HCT116 (cell line): ENCODE measurements at regions not wholly inside any gene's neighbourhood (a gene's known extent, or its start where the extent isn't known, plus 50 kb on each side); places are given as distances from the start of the nearest gene placed in this dataset.

ENCODE experiments used
- ATAC-seq: fragments of 200-7000 bp; cut with Tn5 transposase; 2 replicates; pipeline ENCODE4 v1.9.1; 2020; ENCODE audit warnings: mild to moderate bottlenecking, moderate library complexity
- BruUV-seq: library from RNA; stranded (reverse); fragments of 400-500 nt; replicated peaks from 2 replicates; lab custom pipeline; 2021; lab: Mats Ljungman, UMichigan
- CTCF ChIA-PET: fragments of 300-600 bp; sonication (Branson Sonifier 250); formaldehyde crosslinking; loops from one replicate; lab custom pipeline; 2021; ENCODE audit warnings: antibody characterized with exemption; lab: Charles Lee
- POLR2A ChIA-PET: fragments of 300-600, 350-600 bp; sonication (Branson Sonifier 250); formaldehyde crosslinking; loops from one replicate; lab custom pipeline; 2021; ENCODE audit warnings: antibody characterized with exemption; lab: Charles Lee
- RAD21 ChIA-PET, 2 experiments: fragments of 300-600 bp; sonication (Branson Sonifier 250); formaldehyde crosslinking; loops; one replicate each; lab custom pipeline; 2023; ENCODE audit warnings: low total read pairs in 2 of 2; ENCODE audit not compliant: uncharacterized antibody in 2 of 2, unreplicated experiment in 2 of 2, low non-redundant PET in 1 of 2; lab: Charles Lee
- DNase-seq: peaks from one replicate; pipeline ENCODE4 v3.0.0-alpha.2; 2010; ENCODE audit warnings: low read depth, low spot score
- H2AFZ ChIP-seq: fragments of 200-600 bp; shearing (Covaris generic), sonication (generic); 2 replicates; pipeline ENCODE4 v1.6.1; 2017; ENCODE audit warnings: low read depth, mixed run types, mixed read lengths, antibody characterized with exemption, low read length; ENCODE audit not compliant: poor library complexity, severe bottlenecking
- H3K27ac ChIP-seq: 2 replicates; pipeline ENCODE4 v1.5.1; 2012; ENCODE audit warnings: low read depth, low read length
- H3K27me3 ChIP-seq: fragments of 200-600 bp; sonication (generic); 2 replicates; pipeline ENCODE4 v1.6.1; 2016; ENCODE audit warnings: mixed run types, low read length, mixed read lengths; ENCODE audit not compliant: insufficient read depth
- H3K36me3 ChIP-seq, 2 experiments: fragments of 200-500 bp in 1 of 2; fragments of 200-600 bp in 1 of 2; sonication (Bioruptor generic) in 1 of 2; sonication (generic) in 1 of 2; 2 replicates each; pipeline versions ENCODE4 v1.5.1 to v1.6.1; 2014 to 2016; ENCODE audit warnings: low read length in 2 of 2, inconsistent platforms in 1 of 2, mixed read lengths in 1 of 2, mixed run types in 1 of 2; ENCODE audit not compliant: insufficient read depth in 2 of 2, control insufficient read depth in 1 of 2
- H3K4me1 ChIP-seq, 2 experiments: fragments of 200-600 bp in 1 of 2; sonication (generic) in 1 of 2; 2 replicates each; pipeline versions ENCODE4 v1.5.1 to v1.6.1; 2012 to 2017; ENCODE audit warnings: low read length in 2 of 2, inconsistent platforms in 1 of 2, mild to moderate bottlenecking in 1 of 2, mixed read lengths in 1 of 2, mixed run types in 1 of 2, moderate library complexity in 1 of 2; ENCODE audit not compliant: insufficient read depth in 2 of 2, control insufficient read depth in 1 of 2
- H3K4me2 ChIP-seq: fragments of 200-600 bp; sonication (generic); 2 replicates; pipeline ENCODE4 v1.6.1; 2017; ENCODE audit warnings: mixed run types, low read length, mixed read lengths
- H3K4me3 ChIP-seq, 2 experiments: fragments of 200-600 bp in 1 of 2; sonication (generic) in 1 of 2; replicated peaks in 1 of 2; 2 replicates each; pipeline ENCODE4 v1.5.1; 2011 to 2016; ENCODE audit warnings: low read length in 2 of 2, control low read depth in 1 of 2, low read depth in 1 of 2, mild to moderate bottlenecking in 1 of 2, mixed read lengths in 1 of 2, mixed run types in 1 of 2
- H3K79me2 ChIP-seq: fragments of 200-600 bp; sonication (generic); 2 replicates; pipeline ENCODE4 v1.6.1; 2017; ENCODE audit warnings: mild to moderate bottlenecking, mixed run types, low read length, moderate library complexity, mixed read lengths; ENCODE audit not compliant: insufficient read depth
- H3K9ac ChIP-seq: fragments of 200-600 bp; sonication (generic); 2 replicates; pipeline ENCODE4 v1.6.1; 2016; ENCODE audit warnings: low read length, mixed read lengths
- H3K9me2 ChIP-seq: fragments of 200-600 bp; sonication (generic), shearing (Covaris generic); 2 replicates; pipeline ENCODE4 v1.6.1; 2017; ENCODE audit warnings: mixed run types, mild to moderate bottlenecking, moderate library complexity; ENCODE audit not compliant: insufficient read depth
- H3K9me3 ChIP-seq, 2 experiments: fragments of 200-500 bp in 1 of 2; fragments of 200-600 bp in 1 of 2; sonication (Bioruptor generic) in 1 of 2; sonication (generic) in 1 of 2; 2 replicates each; pipeline ENCODE4 v1.6.1; 2014 to 2017; ENCODE audit warnings: low read length in 2 of 2, mixed read lengths in 2 of 2, inconsistent platforms in 1 of 2, low read depth in 1 of 2, mild to moderate bottlenecking in 1 of 2, mixed run types in 1 of 2, moderate library complexity in 1 of 2; ENCODE audit not compliant: control insufficient read depth in 1 of 2, insufficient read depth in 1 of 2
- H4K20me1 ChIP-seq: fragments of 200-600 bp; sonication (generic), shearing (Covaris generic); 2 replicates; pipeline ENCODE4 v1.6.1; 2017; ENCODE audit warnings: mixed run types, mild to moderate bottlenecking, moderate library complexity; ENCODE audit not compliant: insufficient read depth
- ATF3 ChIP-seq: IDR thresholded peaks from 2 replicates; pipeline ENCODE4 v1.6.1; 2012
- CBX3 ChIP-seq: IDR thresholded peaks from 2 replicates; pipeline ENCODE4 v1.6.1; 2012; ENCODE audit warnings: low read depth
- CTCF ChIP-seq, 3 experiments: fragments of 200-600 bp in 1 of 3; sonication (generic) in 1 of 3; IDR thresholded peaks in 2 of 3; conservative IDR thresholded peaks in 1 of 3; 2 replicates each; pipeline ENCODE4 v1.5.1; 2012 to 2017; ENCODE audit warnings: low read depth in 2 of 3, low read length in 2 of 3, antibody characterized with exemption in 1 of 3, borderline replicate concordance in 1 of 3, control low read depth in 1 of 3, mild to moderate bottlenecking in 1 of 3, mixed read lengths in 1 of 3, mixed run types in 1 of 3, moderate library complexity in 1 of 3; ENCODE audit not compliant: insufficient read depth in 1 of 3
- ELF1 ChIP-seq: IDR thresholded peaks from 2 replicates; pipeline ENCODE4 v1.6.1; 2012; ENCODE audit warnings: low read depth, borderline replicate concordance
- EZH2 ChIP-seq: fragments of 200-600 bp; sonication (generic); IDR thresholded peaks from 2 replicates; pipeline ENCODE4 v1.6.1; 2017; ENCODE audit warnings: antibody characterized with exemption, mixed run types
- EZH2phosphoT487 ChIP-seq: fragments of 200-600 bp; IDR thresholded peaks from 2 replicates; pipeline ENCODE4 v1.6.1; 2018; ENCODE audit warnings: antibody characterized with exemption, borderline replicate concordance
- JUND ChIP-seq: IDR thresholded peaks from 2 replicates; pipeline ENCODE4 v1.6.1; 2012
- MAX ChIP-seq: IDR thresholded peaks from 2 replicates; pipeline ENCODE4 v1.6.1; 2012
- POLR2AphosphoS5 ChIP-seq: IDR thresholded peaks from 2 replicates; pipeline ENCODE4 v1.6.1; 2011; ENCODE audit warnings: mild to moderate bottlenecking, low read depth, low read length, moderate library complexity
- REST ChIP-seq: IDR thresholded peaks from 2 replicates; pipeline ENCODE4 v1.6.1; 2012; ENCODE audit warnings: low read depth
- SIN3A ChIP-seq: IDR thresholded peaks from 2 replicates; pipeline ENCODE4 v1.6.1; 2012; ENCODE audit warnings: low read depth
- SP1 ChIP-seq: IDR thresholded peaks from 2 replicates; pipeline ENCODE4 v1.6.1; 2012; ENCODE audit warnings: low read depth
- TCF7L2 ChIP-seq: IDR thresholded peaks from 2 replicates; pipeline ENCODE4 v1.7.0; 2011; ENCODE audit warnings: borderline replicate concordance, inconsistent platforms; ENCODE audit not compliant: insufficient read depth, insufficient read length; ENCODE audit errors: extremely low read depth
- ZBTB33 ChIP-seq: IDR thresholded peaks from 2 replicates; pipeline ENCODE4 v1.6.1; 2011; ENCODE audit warnings: mild to moderate bottlenecking, low read length, moderate library complexity; ENCODE audit not compliant: insufficient replicate concordance; ENCODE audit errors: extremely low read depth
- ZNF274 ChIP-seq: fragments of 200-500 bp; sonication (Bioruptor generic); IDR thresholded peaks from 2 replicates; pipeline ENCODE4 v1.6.1; 2014; ENCODE audit warnings: mild to moderate bottlenecking, low read depth, low read length, inconsistent platforms
- intact Hi-C: fragments of 100-400 bp; cut with micrococcal nuclease; formaldehyde crosslinking; loops from 2 replicates; pipeline ENCODE4 v1.10.0; 2022

GRCh38 chr15:30794388-30794787 lies 109.3 kb upstream of the FAN1 start:
- no peaks in the 10 kb centered on the region for H3K79me2 ChIP-seq
- H3K4me1 ChIP-seq = no peaks in the 10 kb centered on the region
- ChIA-PET CTCF (no interaction called here), RAD21 (no interaction called here), POLR2A (no interaction called here)
- intact Hi-C loops = no loop called here
- no peaks in the 10 kb centered on the region for H4K20me1 ChIP-seq
- no peak for TF ChIP-seq ZNF274
- TF ChIP-seq REST = no peak
- TF ChIP-seq EZH2phosphoT487 = no peak
- TF ChIP-seq ELF1 = no peak
- no peak for TF ChIP-seq CBX3
- no peak for TF ChIP-seq CTCF (IDR thresholded peaks at IDR 0.05 in 2 of 3, conservative IDR thresholded peaks at IDR 0.05 in 1 of 3; ENCODE audit: borderline replicate concordance in 1 of 3, insufficient read depth in 1 of 3, low read depth in 2 of 3, low read length in 2 of 3)
- TF ChIP-seq EZH2 = no peak
- TF ChIP-seq TCF7L2 = no peak
- no peak for TF ChIP-seq POLR2AphosphoS5
- TF ChIP-seq ATF3 = no peak
- no peak for TF ChIP-seq JUND
- TF ChIP-seq SIN3A = no peak
- TF ChIP-seq ZBTB33 = no peak
- no peak for TF ChIP-seq SP1
- no peak for TF ChIP-seq MAX
- no peak overlapping the region for H3K9ac ChIP-seq
- no peak overlapping the region for H3K4me2 ChIP-seq
- H3K9me2 ChIP-seq = no peaks in the 10 kb centered on the region
- H3K4me3 ChIP-seq = no peak overlapping the region
- no peak for DNase-seq
- no peak for ATAC-seq
- BruUV-seq = no TSS peak
- H2AFZ ChIP-seq = no peak overlapping the region
- H3K9me3 ChIP-seq = no peaks in the 10 kb centered on the region
- H3K27ac ChIP-seq = no peak overlapping the region
- H3K27me3 ChIP-seq = no peaks in the 10 kb centered on the region
- no peaks in the 10 kb centered on the region for H3K36me3 ChIP-seq
